ENCODE measurements at regions not wholly inside any gene's neighbourhood (a gene's known extent, or its start where the extent isn't known, plus 50 kb on each side); places are given as distances from the start of the nearest gene placed in this dataset.

- TF ChIP-seq CHD7 (IDR thresholded peaks at IDR 0.05; ENCODE audit: low read depth, low read length) (no peak), ZBTB49 (CRISPR knock-in tag; IDR thresholded peaks at IDR 0.05; ENCODE audit: borderline replicate concordance) (no peak), MTA3 (IDR thresholded peaks at IDR 0.05; ENCODE audit: borderline replicate concordance) (no peak), ASH1L (IDR thresholded peaks at IDR 0.05; ENCODE audit: borderline replicate concordance, low read depth, partially characterized antibody) (no peak), FOXP1 (CRISPR knock-in tag; IDR thresholded peaks at IDR 0.05) (no peak), KDM1A (IDR thresholded peaks at IDR 0.05) (0 out of 4 replicates have a peak, but pooled peaks of 1 of the 2 experiments have one; percentile 10), HIVEP1 (CRISPR knock-in tag; IDR thresholded peaks at IDR 0.05) (no peak), ZNF589 (CRISPR knock-in tag; IDR thresholded peaks at IDR 0.05; ENCODE audit: low read depth) (no peak), ZNF184 (CRISPR knock-in tag; IDR thresholded peaks at IDR 0.05) (no peak), ZNF764 (CRISPR knock-in tag; IDR thresholded peaks at IDR 0.05; ENCODE audit: low read depth) (no peak), IRF9 (tag; IDR thresholded peaks at IDR 0.05) (no peak), ZSCAN29 (IDR thresholded peaks at IDR 0.05) (no peak)
Measured at GRCh38 chr1:245003246-245003645, 138.9 kb upstream of the HNRNPU start (continued).

All from K562 (cell line).